ENCODE measurements at regions not wholly inside any gene's neighbourhood (a gene's known extent, or its start where the extent isn't known, plus 50 kb on each side); places are given as distances from the start of the nearest gene placed in this dataset.

- H3K9me3 ChIP-seq (ENCODE audit: control insufficient read depth, low read length): no peaks in the 10 kb centered on the region
- H3K27ac ChIP-seq (ENCODE audit: low read depth, low read length, severe bottlenecking): no peak overlapping the region
- 86 to 95% methylated on average over 2 to 6 of the region's 7 CpGs for WGBS, 2 experiments (ENCODE audit: insufficient coverage in 2 of 2)
- no peak overlapping the region for H3K4me3 ChIP-seq (ENCODE audit: extremely low read depth, insufficient read depth, low read length, poor library complexity, severe bottlenecking)
- no peaks in the 10 kb centered on the region for H3K36me3 ChIP-seq (ENCODE audit: control insufficient read depth, insufficient read depth, low read length)
- peaks cover 22% of the 10 kb centered on the region for H3K4me1 ChIP-seq (ENCODE audit: control insufficient read depth, insufficient read depth, low read length, poor library complexity, severe bottlenecking)
These were observed 137.3 kb downstream of the DDX1 start for GRCh38 chr2:15729001-15729400.

DNA sequence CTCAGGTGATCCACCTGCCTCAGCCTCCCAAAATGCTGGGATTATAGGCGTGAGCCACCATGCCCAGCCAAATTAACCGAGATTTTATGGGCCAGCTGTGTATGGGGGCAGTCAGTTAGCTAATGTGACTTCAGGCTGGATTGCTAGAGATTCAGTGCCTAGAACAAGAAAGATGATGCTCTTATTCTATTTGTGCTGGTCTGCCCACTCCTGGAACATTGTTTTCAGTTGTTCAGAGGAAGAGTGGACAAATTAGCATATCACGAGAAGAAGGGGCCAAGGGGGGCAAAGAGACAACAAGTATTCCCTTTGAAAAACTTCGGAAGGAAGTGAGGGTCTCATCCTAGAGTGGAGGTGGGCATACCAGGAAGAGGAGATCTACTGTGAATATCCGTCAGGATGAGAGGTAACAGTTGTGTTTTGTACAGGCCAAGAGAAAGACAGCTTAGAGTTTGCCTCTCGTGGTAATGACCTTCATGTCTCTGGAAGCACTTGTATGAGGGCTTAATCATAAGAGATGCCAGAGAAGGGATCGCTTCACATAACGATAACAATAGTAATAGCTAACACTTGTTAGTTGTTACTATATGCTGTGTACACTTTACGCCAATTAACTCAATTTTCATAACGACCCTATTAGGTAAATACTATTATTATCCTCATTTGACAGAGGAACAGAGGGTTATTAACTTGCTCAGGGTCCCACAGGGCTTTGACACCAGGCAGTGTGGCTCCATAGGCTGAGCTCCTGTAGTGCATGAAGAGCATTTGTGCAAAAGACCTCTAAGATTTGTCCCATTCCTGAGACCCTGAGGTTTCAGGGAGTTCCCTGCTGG is 138.3 kb downstream of the DDX1 start:
- Histone ChIP-seq H3K4me1 (ENCODE audit: control insufficient read depth, insufficient read depth, low read length, poor library complexity, severe bottlenecking) (peaks cover 31% of the 10 kb centered on the region), H3K36me3 (ENCODE audit: control insufficient read depth, insufficient read depth, low read length) (no peaks in the 10 kb centered on the region), H3K27ac (ENCODE audit: low read depth, low read length, severe bottlenecking) (no peak overlapping the region), H3K4me3 (ENCODE audit: extremely low read depth, insufficient read depth, low read length, poor library complexity, severe bottlenecking) (no peak overlapping the region), H3K9me3 (ENCODE audit: control insufficient read depth, low read length) (no peaks in the 10 kb centered on the region)
- WGBS, 2 experiments (ENCODE audit: insufficient coverage in 2 of 2): 80 to 91% methylated on average over 4 to 7 of the region's 10 CpGs

DNA sequence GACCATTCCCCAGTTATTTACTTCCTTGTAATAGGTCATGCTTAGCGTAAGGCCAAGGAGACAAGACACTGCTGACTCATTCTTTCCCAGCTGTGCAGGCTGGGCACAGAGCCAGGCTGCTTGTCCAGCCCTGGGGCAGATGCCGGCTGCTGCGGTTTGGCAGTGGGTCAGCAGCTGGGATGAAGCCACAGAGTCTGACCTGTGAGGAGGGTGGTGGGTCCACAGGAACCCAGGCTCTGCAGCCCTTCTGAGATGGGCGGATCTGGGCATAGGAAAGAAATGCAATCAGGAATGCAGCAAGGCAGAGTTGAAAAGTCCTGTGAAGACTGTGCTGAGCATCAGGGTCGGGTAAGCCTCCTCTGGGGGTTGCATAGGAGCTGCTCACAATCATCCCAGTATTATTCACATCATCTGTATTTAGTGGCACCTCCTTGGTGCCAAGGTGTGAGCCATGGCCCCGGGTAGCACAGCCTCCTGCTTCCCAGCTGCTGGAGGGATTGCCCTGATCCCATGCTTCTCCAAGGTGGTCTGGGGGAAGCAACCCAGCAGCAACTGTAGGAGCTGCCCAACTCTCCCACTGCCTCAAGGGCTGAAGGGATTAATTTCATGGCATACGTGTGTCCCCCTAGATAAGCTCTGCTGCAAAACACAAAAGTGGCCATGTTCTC is 139.0 kb downstream of the DDX1 start:
- H3K36me3 ChIP-seq (ENCODE audit: control insufficient read depth, insufficient read depth, low read length): no peaks in the 10 kb centered on the region
- no peaks in the 10 kb centered on the region for H3K9me3 ChIP-seq (ENCODE audit: control insufficient read depth, low read length)
- peaks cover 35% of the 10 kb centered on the region for H3K4me1 ChIP-seq (ENCODE audit: control insufficient read depth, insufficient read depth, low read length, poor library complexity, severe bottlenecking)
- H3K27ac ChIP-seq (ENCODE audit: low read depth, low read length, severe bottlenecking): no peak overlapping the region
- 73 to 88% methylated on average over 5 to 6 of the region's 7 CpGs for WGBS, 2 experiments (ENCODE audit: insufficient coverage in 2 of 2)
- H3K4me3 ChIP-seq (ENCODE audit: extremely low read depth, insufficient read depth, low read length, poor library complexity, severe bottlenecking): no peak overlapping the region

GRCh38 chr2:15731213-15731888 is 139.7 kb downstream of the DDX1 start:
- Histone ChIP-seq H3K36me3 (ENCODE audit: control insufficient read depth, insufficient read depth, low read length) (no peaks in the 10 kb centered on the region), H3K4me3 (ENCODE audit: extremely low read depth, insufficient read depth, low read length, poor library complexity, severe bottlenecking) (no peak overlapping the region), H3K4me1 (ENCODE audit: control insufficient read depth, insufficient read depth, low read length, poor library complexity, severe bottlenecking) (peaks cover 35% of the 10 kb centered on the region), H3K9me3 (ENCODE audit: control insufficient read depth, low read length) (no peaks in the 10 kb centered on the region), H3K27ac (ENCODE audit: low read depth, low read length, severe bottlenecking) (no peak overlapping the region)
- WGBS, 2 experiments (ENCODE audit: insufficient coverage in 2 of 2): 93 to 97% methylated on average over 5 to 7 of the region's 7 CpGs

DNA sequence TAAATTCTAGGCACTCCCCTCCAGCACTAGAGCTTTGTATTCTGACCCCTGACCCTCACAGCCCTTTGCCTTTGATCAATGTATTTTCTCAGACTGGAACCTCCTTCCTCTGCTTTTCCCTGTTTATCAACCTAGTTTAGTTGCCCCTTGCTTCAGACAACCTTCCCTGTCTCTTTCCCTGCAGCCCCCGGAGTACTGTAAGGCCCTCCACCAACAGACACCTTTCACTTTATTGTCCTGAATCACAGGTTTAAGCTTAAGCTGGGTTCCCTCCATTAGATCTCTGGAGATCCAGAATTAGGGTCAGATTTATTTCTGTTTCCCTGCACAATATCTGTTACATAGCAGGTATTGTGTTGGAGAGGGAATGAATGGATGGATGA is 140.2 kb downstream of the DDX1 start:
- H3K36me3 ChIP-seq (ENCODE audit: control insufficient read depth, insufficient read depth, low read length): no peaks in the 10 kb centered on the region
- no peak overlapping the region for H3K4me3 ChIP-seq (ENCODE audit: extremely low read depth, insufficient read depth, low read length, poor library complexity, severe bottlenecking)
- no peak overlapping the region for H3K27ac ChIP-seq (ENCODE audit: low read depth, low read length, severe bottlenecking)
- no peaks in the 10 kb centered on the region for H3K9me3 ChIP-seq (ENCODE audit: control insufficient read depth, low read length)
- H3K4me1 ChIP-seq (ENCODE audit: control insufficient read depth, insufficient read depth, low read length, poor library complexity, severe bottlenecking): peaks cover 35% of the 10 kb centered on the region
- 83% methylated on average over 1 of the region's 1 CpG; no CpG with 5 or more reads in 1 of the 2 experiments for WGBS, 2 experiments (ENCODE audit: insufficient coverage in 2 of 2)

DNA sequence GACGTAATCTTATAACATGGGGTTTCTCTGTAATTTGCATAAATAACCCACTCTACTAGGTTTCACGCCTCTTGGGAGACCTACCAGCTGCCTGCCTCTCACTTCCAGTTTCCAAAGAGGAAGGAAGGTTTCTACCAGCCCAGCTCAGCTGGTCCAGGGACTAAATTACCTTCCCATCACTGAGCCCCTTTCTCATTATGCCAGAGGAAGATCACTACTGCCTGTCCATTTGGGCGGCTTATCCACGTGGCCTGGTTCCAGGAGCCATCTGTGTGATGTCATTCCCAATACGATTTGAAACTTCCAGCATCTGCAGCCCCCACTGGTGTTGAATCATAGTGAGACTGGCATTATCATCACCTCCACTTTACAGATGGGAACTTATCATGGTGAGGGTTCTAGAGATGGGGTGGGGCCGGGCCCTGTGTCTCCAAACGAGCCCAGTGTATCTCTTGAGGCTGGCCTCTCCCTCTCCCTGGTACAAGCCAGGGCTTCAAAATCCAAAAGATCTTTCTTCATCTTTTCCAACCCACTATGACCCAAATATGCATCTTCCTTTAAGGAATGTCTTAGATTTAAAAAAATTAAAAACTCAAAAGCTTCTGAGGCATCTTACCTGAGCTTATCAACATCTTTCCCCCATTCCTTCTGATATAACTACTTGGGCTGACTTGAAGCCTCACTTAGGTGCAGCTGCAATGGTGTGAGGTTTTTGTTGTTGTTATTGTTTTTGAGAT is 140.8 kb downstream of the DDX1 start:
- H3K9me3 ChIP-seq (ENCODE audit: control insufficient read depth, low read length): no peaks in the 10 kb centered on the region
- no peaks in the 10 kb centered on the region for H3K36me3 ChIP-seq (ENCODE audit: control insufficient read depth, insufficient read depth, low read length)
- peaks cover 35% of the 10 kb centered on the region for H3K4me1 ChIP-seq (ENCODE audit: control insufficient read depth, insufficient read depth, low read length, poor library complexity, severe bottlenecking)
- 85 to 90% methylated on average over 5 to 7 of the region's 7 CpGs for WGBS, 2 experiments (ENCODE audit: insufficient coverage in 2 of 2)
- no peak overlapping the region for H3K27ac ChIP-seq (ENCODE audit: low read depth, low read length, severe bottlenecking)
- no peak overlapping the region for H3K4me3 ChIP-seq (ENCODE audit: extremely low read depth, insufficient read depth, low read length, poor library complexity, severe bottlenecking)

- no peak overlapping the region for H3K27ac ChIP-seq (ENCODE audit: low read depth, low read length, severe bottlenecking)
- H3K36me3 ChIP-seq (ENCODE audit: control insufficient read depth, insufficient read depth, low read length): no peaks in the 10 kb centered on the region
- H3K4me1 ChIP-seq (ENCODE audit: control insufficient read depth, insufficient read depth, low read length, poor library complexity, severe bottlenecking): peaks cover 35% of the 10 kb centered on the region
- WGBS, 2 experiments (ENCODE audit: insufficient coverage in 2 of 2): 88 to 93% methylated on average over 5 to 7 of the region's 11 CpGs
- no peaks in the 10 kb centered on the region for H3K9me3 ChIP-seq (ENCODE audit: control insufficient read depth, low read length)
- no peak overlapping the region for H3K4me3 ChIP-seq (ENCODE audit: extremely low read depth, insufficient read depth, low read length, poor library complexity, severe bottlenecking)
These were observed 142.4 kb downstream of the DDX1 start for GRCh38 chr2:15733867-15734673.

DNA sequence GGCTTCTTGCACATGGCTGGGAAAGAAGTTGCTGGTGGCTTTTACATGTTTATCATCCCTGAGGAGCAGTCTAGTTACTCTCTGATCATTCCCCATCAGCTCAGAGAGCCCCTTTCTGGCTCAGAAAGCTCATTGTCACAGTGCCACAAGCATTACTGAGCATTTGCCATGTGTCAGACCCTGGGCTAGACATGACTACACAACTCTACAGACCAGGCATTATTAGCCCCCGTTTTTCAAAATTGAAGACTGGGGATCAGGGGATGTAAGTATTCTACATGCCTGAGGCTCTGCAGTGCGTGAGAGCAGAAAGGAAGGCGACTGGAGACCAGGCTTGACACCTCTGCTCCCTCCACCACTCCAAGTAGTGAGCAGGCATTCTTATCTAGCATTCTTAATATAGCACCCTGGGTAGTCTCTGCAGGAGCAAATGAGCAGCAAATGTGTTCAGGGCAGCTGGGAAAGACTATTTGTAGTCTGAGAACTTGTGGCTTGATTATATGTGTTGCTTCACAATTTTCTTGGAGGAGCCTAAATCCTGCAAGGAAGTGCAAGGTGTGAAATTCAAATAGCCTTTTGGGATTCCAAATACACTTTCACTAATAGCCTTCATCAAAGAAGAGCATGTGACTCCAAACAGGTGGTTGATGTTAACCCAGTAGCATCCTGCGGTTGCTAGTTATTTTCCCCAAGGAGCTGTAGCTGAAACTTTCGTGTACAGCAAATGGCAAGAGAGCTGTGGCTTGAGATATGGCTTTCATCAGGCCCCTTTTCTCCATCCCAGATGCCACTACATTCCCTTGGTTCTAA is 143.2 kb downstream of the DDX1 start:
- 27 to 79% methylated on average over 2 of the region's 5 CpGs for WGBS, 2 experiments (ENCODE audit: insufficient coverage in 2 of 2)
- Histone ChIP-seq H3K4me1 (ENCODE audit: control insufficient read depth, insufficient read depth, low read length, poor library complexity, severe bottlenecking) (peaks cover 35% of the 10 kb centered on the region), H3K27ac (ENCODE audit: low read depth, low read length, severe bottlenecking) (no peak overlapping the region), H3K36me3 (ENCODE audit: control insufficient read depth, insufficient read depth, low read length) (no peaks in the 10 kb centered on the region), H3K4me3 (ENCODE audit: extremely low read depth, insufficient read depth, low read length, poor library complexity, severe bottlenecking) (no peak overlapping the region), H3K9me3 (ENCODE audit: control insufficient read depth, low read length) (peaks cover under 1% of the 10 kb centered on the region)

- 88 to 91% methylated on average over 4 of the region's 6 CpGs for WGBS, 2 experiments (ENCODE audit: insufficient coverage in 2 of 2)
- peaks cover 4% of the 10 kb centered on the region for H3K9me3 ChIP-seq (ENCODE audit: control insufficient read depth, low read length)
These were observed 144.0 kb downstream of the DDX1 start for GRCh38 chr2:15735484-15736326.

More at GRCh38 chr2:15735484-15736326, 144.0 kb downstream of the DDX1 start:
- no peak overlapping the region for H3K4me3 ChIP-seq (ENCODE audit: extremely low read depth, insufficient read depth, low read length, poor library complexity, severe bottlenecking)
- H3K27ac ChIP-seq (ENCODE audit: low read depth, low read length, severe bottlenecking): no peak overlapping the region
- H3K36me3 ChIP-seq (ENCODE audit: control insufficient read depth, insufficient read depth, low read length): no peaks in the 10 kb centered on the region
- H3K4me1 ChIP-seq (ENCODE audit: control insufficient read depth, insufficient read depth, low read length, poor library complexity, severe bottlenecking): peaks cover 27% of the 10 kb centered on the region

All from mesodermal cell (in vitro differentiated cells).